ENCODE measurements at regions not wholly inside any gene's neighbourhood (a gene's known extent, or its start where the extent isn't known, plus 50 kb on each side); places are given as distances from the start of the nearest gene placed in this dataset.
"Not testable (repeated sequence)": the region's sequence is repeated elsewhere in the genome, so short reads cannot be mapped to it uniquely, and the experiment has no call there.

DNA sequence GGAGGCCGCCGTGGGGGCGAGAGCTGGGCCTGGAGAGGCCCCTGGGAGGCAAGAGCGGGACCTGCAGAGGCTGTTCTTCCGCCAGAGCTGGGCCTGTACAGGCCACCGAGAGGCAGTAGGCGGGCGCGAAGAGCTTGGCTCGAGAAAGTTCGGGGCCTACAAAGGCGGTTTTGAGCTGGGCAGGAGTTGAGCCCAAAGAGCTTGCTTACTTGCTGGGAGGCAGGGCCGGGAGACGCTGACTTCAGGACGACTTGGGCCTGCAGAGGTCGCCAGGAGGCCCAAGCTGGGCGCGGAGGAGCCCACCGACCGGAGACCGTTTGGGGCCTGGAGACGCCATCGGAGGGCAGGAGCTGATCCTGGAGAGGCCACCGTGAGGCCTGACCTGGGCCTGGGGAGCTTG is 257.1 kb upstream of the NUPR2 start:
- not testable (repeated sequence) for BruUV-seq (replicated peaks)

GRCh38 chr7:56371792-56372191 is 255.6 kb upstream of the NUPR2 start:
- POLR2A ChIA-PET (ENCODE audit: unreplicated experiment); H3K79me2 ChIP-seq (ENCODE audit: low read depth); H2AFZ ChIP-seq; H3K27me3 ChIP-seq (ENCODE audit: insufficient read depth, low read depth); H3K4me2 ChIP-seq; H3K27ac ChIP-seq; H3F3A ChIP-seq (ENCODE audit: insufficient read depth, low read depth); CTCF ChIA-PET; H3K4me1 ChIP-seq (replicated peaks; ENCODE audit: insufficient read depth); H3K4me3 ChIP-seq; H3K9me2 ChIP-seq (ENCODE audit: insufficient read depth); H3K9me3 ChIP-seq (ENCODE audit: insufficient read depth, low read depth); H3K36me3 ChIP-seq (ENCODE audit: low read depth); intact Hi-C loops (cut with micrococcal nuclease; ENCODE audit: unreplicated experiment); H4K20me1 ChIP-seq (ENCODE audit: insufficient read depth); BruUV-seq (replicated peaks): not testable (repeated sequence)
- peak in 1 of 2 experiments; percentile 41 for DNase-seq

More for the DNA sequence above, 257.1 kb upstream of the NUPR2 start:
- H3K4me3 ChIP-seq; POLR2A ChIA-PET (ENCODE audit: unreplicated experiment); H3F3A ChIP-seq (ENCODE audit: insufficient read depth, low read depth); H3K27ac ChIP-seq; intact Hi-C loops (cut with micrococcal nuclease; ENCODE audit: unreplicated experiment); H3K27me3 ChIP-seq (ENCODE audit: insufficient read depth, low read depth); H3K36me3 ChIP-seq (ENCODE audit: low read depth); H4K20me1 ChIP-seq (ENCODE audit: insufficient read depth); H3K4me2 ChIP-seq; H2AFZ ChIP-seq; CTCF ChIA-PET; H3K4me1 ChIP-seq (replicated peaks; ENCODE audit: insufficient read depth); H3K9me3 ChIP-seq (ENCODE audit: insufficient read depth, low read depth); H3K79me2 ChIP-seq (ENCODE audit: low read depth); H3K9me2 ChIP-seq (ENCODE audit: insufficient read depth): not testable (repeated sequence)
- DNase-seq, result peak; percentile 76 to 81
- peak; percentile 33; the same call in 1 of the 2 replicates for TF ChIP-seq CTCF (conservative IDR thresholded peaks at IDR 0.05)

DNA sequence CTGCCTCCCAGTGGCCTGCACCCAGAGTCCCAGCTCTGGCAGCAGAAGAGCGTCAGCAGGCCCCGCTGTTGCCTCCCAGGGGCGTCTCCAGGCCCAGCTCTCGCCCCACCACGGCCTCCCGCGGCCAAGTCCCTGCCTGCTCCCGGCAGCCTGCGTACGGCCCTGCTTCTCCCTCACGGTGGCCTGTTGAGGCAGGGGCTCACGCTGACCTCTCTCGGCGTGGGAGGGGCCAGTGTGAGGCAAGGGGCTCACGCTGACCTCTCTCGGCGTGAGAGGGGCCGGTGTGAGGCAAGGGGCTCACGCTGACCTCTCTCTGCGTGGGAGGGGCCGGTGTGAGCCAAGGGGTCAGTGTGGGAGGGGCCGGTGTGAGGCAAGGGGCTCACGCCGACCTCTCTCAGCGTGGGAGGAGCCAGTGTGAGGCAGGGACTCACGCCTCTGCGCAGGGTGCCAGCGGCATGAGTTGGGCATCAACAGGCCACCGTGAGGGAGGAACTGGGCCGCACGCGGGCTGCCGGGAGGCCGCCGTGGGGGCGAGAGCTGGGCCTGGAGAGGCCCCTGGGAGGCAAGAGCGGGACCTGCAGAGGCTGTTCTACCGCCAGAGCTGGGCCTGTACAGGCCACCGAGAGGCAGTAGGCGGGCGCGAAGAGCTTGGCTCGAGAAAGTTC is 254.1 kb upstream of the NUPR2 start:
- H3K4me1 ChIP-seq (replicated peaks; ENCODE audit: insufficient read depth); intact Hi-C loops (cut with micrococcal nuclease; ENCODE audit: unreplicated experiment); H3K4me2 ChIP-seq; H3K9me2 ChIP-seq (ENCODE audit: insufficient read depth); H3K36me3 ChIP-seq (ENCODE audit: low read depth); BruUV-seq (replicated peaks); H2AFZ ChIP-seq; H3K27ac ChIP-seq; H3K79me2 ChIP-seq (ENCODE audit: low read depth); POLR2A ChIA-PET (ENCODE audit: unreplicated experiment); CTCF ChIA-PET; H3K9me3 ChIP-seq (ENCODE audit: insufficient read depth, low read depth); H3K27me3 ChIP-seq (ENCODE audit: insufficient read depth, low read depth); H3F3A ChIP-seq (ENCODE audit: insufficient read depth, low read depth); DNase-seq; H3K4me3 ChIP-seq; H4K20me1 ChIP-seq (ENCODE audit: insufficient read depth): not testable (repeated sequence)

DNA sequence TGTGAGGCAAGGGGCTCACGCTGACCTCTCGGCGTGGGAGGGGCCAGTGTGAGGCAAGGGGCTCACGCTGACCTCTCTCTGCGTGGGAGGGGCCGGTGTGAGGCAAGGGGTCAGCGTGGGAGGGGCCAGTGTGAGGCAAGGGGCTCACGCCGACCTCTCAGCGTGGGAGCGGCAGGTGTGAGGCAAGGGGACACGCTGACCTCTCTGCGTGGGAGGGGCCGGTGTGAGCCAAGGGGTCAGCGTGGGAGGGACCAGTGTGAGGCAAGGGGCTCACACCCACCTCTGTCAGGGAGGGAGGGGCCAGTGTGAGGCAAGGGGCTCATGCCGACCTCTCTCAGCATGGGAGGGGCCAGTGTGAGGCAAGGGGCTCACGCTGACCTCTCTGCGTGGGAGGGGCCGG is 251.7 kb upstream of the NUPR2 start:
- H3K4me2 ChIP-seq; BruUV-seq (replicated peaks); DNase-seq; H3K9me3 ChIP-seq (ENCODE audit: insufficient read depth, low read depth); intact Hi-C loops (cut with micrococcal nuclease; ENCODE audit: unreplicated experiment); H4K20me1 ChIP-seq (ENCODE audit: insufficient read depth); H3K9me2 ChIP-seq (ENCODE audit: insufficient read depth); H3K79me2 ChIP-seq (ENCODE audit: low read depth); H3K27ac ChIP-seq; CTCF ChIA-PET; H3K27me3 ChIP-seq (ENCODE audit: insufficient read depth, low read depth); H2AFZ ChIP-seq; H3K36me3 ChIP-seq (ENCODE audit: low read depth); H3K4me3 ChIP-seq; H3F3A ChIP-seq (ENCODE audit: insufficient read depth, low read depth); H3K4me1 ChIP-seq (replicated peaks; ENCODE audit: insufficient read depth); POLR2A ChIA-PET (ENCODE audit: unreplicated experiment): not testable (repeated sequence)

DNA sequence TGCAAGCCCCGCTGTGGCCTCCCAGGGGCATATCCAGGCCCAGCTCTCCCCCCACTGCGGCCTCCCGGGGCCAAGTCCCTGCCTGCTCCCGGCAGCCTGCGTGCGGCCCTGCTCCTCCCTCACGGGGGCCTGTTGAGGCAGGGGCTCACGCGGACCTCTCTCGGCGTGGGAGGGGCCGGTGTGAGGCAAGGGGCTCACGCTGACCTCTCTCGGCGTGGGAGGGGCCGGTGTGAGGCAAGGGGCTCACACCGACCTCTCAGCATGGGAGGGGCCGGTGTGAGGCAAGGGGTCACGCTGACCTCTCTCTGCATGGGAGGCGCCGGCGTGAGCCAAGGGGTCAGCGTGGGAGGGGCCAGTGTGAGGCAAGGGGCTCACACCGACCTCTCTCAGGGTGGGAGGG is 251.2 kb upstream of the NUPR2 start:
- H3K9me3 ChIP-seq (ENCODE audit: insufficient read depth, low read depth); H2AFZ ChIP-seq; BruUV-seq (replicated peaks); H3K27ac ChIP-seq; H3K36me3 ChIP-seq (ENCODE audit: low read depth); POLR2A ChIA-PET (ENCODE audit: unreplicated experiment); H3K4me3 ChIP-seq; H3K9me2 ChIP-seq (ENCODE audit: insufficient read depth); H3K4me2 ChIP-seq; H3K79me2 ChIP-seq (ENCODE audit: low read depth); H3K4me1 ChIP-seq (replicated peaks; ENCODE audit: insufficient read depth); DNase-seq; H4K20me1 ChIP-seq (ENCODE audit: insufficient read depth); H3K27me3 ChIP-seq (ENCODE audit: insufficient read depth, low read depth); H3F3A ChIP-seq (ENCODE audit: insufficient read depth, low read depth); intact Hi-C loops (cut with micrococcal nuclease; ENCODE audit: unreplicated experiment); CTCF ChIA-PET: not testable (repeated sequence)

GRCh38 chr7:56366701-56367100 is 250.5 kb upstream of the NUPR2 start:
- H3K36me3 ChIP-seq (ENCODE audit: low read depth); H3K79me2 ChIP-seq (ENCODE audit: low read depth); POLR2A ChIA-PET (ENCODE audit: unreplicated experiment); H2AFZ ChIP-seq; H3K4me3 ChIP-seq; H3K27ac ChIP-seq; H3F3A ChIP-seq (ENCODE audit: insufficient read depth, low read depth); H4K20me1 ChIP-seq (ENCODE audit: insufficient read depth); H3K4me1 ChIP-seq (replicated peaks; ENCODE audit: insufficient read depth); H3K4me2 ChIP-seq; H3K9me2 ChIP-seq (ENCODE audit: insufficient read depth); H3K27me3 ChIP-seq (ENCODE audit: insufficient read depth, low read depth); CTCF ChIA-PET; H3K9me3 ChIP-seq (ENCODE audit: insufficient read depth, low read depth); BruUV-seq (replicated peaks); DNase-seq; intact Hi-C loops (cut with micrococcal nuclease; ENCODE audit: unreplicated experiment): not testable (repeated sequence)

DNA sequence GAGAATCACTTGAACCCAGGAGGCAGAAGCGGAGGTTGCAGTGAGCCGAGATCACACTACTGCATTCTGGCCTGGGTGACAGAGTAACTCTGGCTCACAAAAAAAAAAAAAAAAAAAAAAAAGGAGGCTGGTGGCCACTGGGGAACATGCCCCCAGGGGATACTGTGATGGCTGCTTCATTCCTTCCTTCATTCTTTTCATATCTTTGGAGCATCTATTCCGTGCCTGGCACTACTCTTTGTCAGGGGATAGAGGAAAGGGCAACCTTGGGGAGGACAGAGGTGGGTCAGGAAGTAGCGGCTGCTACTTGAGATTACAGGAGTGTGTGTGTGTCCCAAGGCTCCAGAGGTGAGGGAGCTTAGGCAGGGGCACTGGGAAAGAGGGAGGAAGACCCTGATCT is 236.4 kb upstream of the NUPR2 start:
- H3F3A ChIP-seq (ENCODE audit: insufficient read depth, low read depth); H3K9me3 ChIP-seq (ENCODE audit: insufficient read depth, low read depth); H3K79me2 ChIP-seq (ENCODE audit: low read depth); BruUV-seq (replicated peaks); H3K9me2 ChIP-seq (ENCODE audit: insufficient read depth); intact Hi-C loops (cut with micrococcal nuclease; ENCODE audit: unreplicated experiment); H2AFZ ChIP-seq; H3K36me3 ChIP-seq (ENCODE audit: low read depth); H4K20me1 ChIP-seq (ENCODE audit: insufficient read depth); H3K27ac ChIP-seq; CTCF ChIA-PET; H3K4me3 ChIP-seq; H3K27me3 ChIP-seq (ENCODE audit: insufficient read depth, low read depth); POLR2A ChIA-PET (ENCODE audit: unreplicated experiment): not testable (repeated sequence)
- Histone ChIP-seq H3K4me2 (peak overlapping the region; percentile 54), H3K4me1 (replicated peaks; ENCODE audit: insufficient read depth) (peaks cover 13% of the 10 kb centered on the region)
- DNase-seq, result peak; percentile 65 to 85

All from PC-9 (cell line).